A673 (cell line): ENCODE measurements at regions not wholly inside any gene's neighbourhood (a gene's known extent, or its start where the extent isn't known, plus 50 kb on each side); places are given as distances from the start of the nearest gene placed in this dataset.

ENCODE experiments used
- BruUV-seq: library from RNA; stranded (reverse); fragments of 400-500 nt; replicated peaks from 2 replicates; lab custom pipeline; 2021; lab: Mats Ljungman, UMichigan
- CTCF ChIA-PET: fragments of 300-600 bp; sonication (Branson Sonifier 250); formaldehyde crosslinking; loops from one replicate; lab custom pipeline; 2022; ENCODE audit warnings: antibody characterized with exemption; lab: Charles Lee
- POLR2A ChIA-PET: fragments of 300-600 bp; sonication (Branson Sonifier 250); formaldehyde crosslinking; loops from one replicate; lab custom pipeline; 2022; ENCODE audit warnings: antibody characterized with exemption; ENCODE audit not compliant: low non-redundant PET; lab: Charles Lee
- DNase-seq: peaks from one replicate; pipeline ENCODE4 v3.0.0-alpha.2; 2015; ENCODE audit warnings: low spot score
- H3K27ac ChIP-seq: fragments of 200-600 bp; sonication (generic); 2 replicates; pipeline ENCODE4 v1.5.1; 2016; ENCODE audit warnings: mixed run types, low read depth, mild to moderate bottlenecking, mixed read lengths, antibody characterized with exemption, low read length; ENCODE audit not compliant: poor library complexity, severe bottlenecking
- H3K27me3 ChIP-seq: fragments of 200-600 bp; sonication (generic); replicated peaks from 2 replicates; pipeline ENCODE4 v1.6.1; 2017; ENCODE audit warnings: mixed run types, low read depth, mild to moderate bottlenecking, mixed read lengths, antibody characterized with exemption, low read length; ENCODE audit not compliant: insufficient read depth, poor library complexity
- H3K36me3 ChIP-seq: fragments of 200-600 bp; sonication (generic); 2 replicates; pipeline ENCODE4 v1.6.1; 2016; ENCODE audit warnings: mixed run types, mild to moderate bottlenecking, mixed read lengths, antibody characterized with exemption, low read length; ENCODE audit not compliant: insufficient read depth, poor library complexity, severe bottlenecking
- H3K4me1 ChIP-seq: fragments of 200-600 bp; sonication (generic); 2 replicates; pipeline ENCODE4 v1.6.1; 2017; ENCODE audit warnings: mixed run types, mild to moderate bottlenecking, mixed read lengths, antibody characterized with exemption, low read length; ENCODE audit not compliant: insufficient read depth, poor library complexity, severe bottlenecking
- H3K4me3 ChIP-seq: fragments of 200-600 bp; sonication (generic); 2 replicates; pipeline ENCODE4 v1.5.1; 2016; ENCODE audit warnings: low read depth, mixed run types, mild to moderate bottlenecking, mixed read lengths, low read length; ENCODE audit not compliant: poor library complexity, severe bottlenecking
- H3K9me3 ChIP-seq: fragments of 200-600 bp; sonication (generic); 2 replicates; pipeline ENCODE4 v1.6.1; 2016; ENCODE audit warnings: mixed run types, low read depth, mild to moderate bottlenecking, mixed read lengths, antibody characterized with exemption, low read length; ENCODE audit not compliant: poor library complexity, severe bottlenecking
- EZH2 ChIP-seq: fragments of 200-600 bp; sonication (generic); IDR thresholded peaks from 2 replicates; pipeline ENCODE4 v1.6.1; 2017; ENCODE audit warnings: borderline replicate concordance, low read depth, mild to moderate bottlenecking, mixed read lengths, antibody characterized with exemption, low read length; ENCODE audit not compliant: poor library complexity, severe bottlenecking
- intact Hi-C: fragments of 100-400 bp; cut with micrococcal nuclease; formaldehyde crosslinking; loops from one replicate; pipeline ENCODE4 v1.10.0; 2022; ENCODE audit not compliant: unreplicated experiment
- TF ChIP-seq, protein P1 (sequence below): fragments of 300-800, 200-600 bp; sonication (generic); conservative IDR thresholded peaks from 2 replicates; pipeline ENCODE4 v1.5.1; 2017; ENCODE audit warnings: low read depth, mild to moderate bottlenecking, antibody characterized with exemption, low read length, moderate library complexity, mixed read lengths

DNA sequence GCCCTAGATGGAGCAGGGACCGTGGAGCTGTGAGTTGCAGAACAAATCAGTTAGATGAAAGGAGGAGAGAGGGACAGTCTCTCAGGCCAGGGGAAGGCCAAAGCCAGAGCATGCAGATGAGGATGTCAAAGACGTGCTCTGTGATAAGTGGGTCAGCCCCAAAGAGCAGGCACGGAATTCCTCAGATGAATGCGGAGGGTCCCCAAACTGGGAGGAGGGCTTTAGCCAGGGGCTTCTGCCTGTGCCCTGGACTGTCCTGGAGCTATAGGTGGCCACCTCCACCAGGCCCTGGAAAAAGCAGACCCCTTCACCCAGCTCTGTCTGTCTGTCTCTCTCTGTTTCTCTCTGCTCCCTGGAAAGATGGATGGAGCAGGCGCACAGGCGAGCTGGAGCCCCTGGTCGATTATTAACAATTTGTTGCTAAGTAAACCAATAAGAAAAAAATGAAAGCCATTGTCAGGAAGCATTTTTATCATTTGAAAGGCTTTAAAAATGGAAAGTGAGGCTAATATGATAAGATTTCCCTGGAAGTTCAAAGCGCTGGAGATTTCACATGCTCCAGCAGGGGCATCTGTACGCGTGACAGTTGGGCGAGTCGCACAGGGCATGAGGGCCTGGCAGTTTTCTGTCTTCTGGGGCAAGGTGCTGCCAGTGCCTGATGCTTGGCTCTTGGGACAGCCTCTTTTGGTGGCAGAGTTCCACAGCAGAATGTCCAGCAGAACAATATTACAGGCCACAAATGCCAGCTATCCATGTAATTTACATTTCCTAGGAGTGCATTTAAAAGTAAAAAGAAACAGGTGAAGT, 241.0 kb downstream of the GLI2 start:
- intact Hi-C loops, result no loop called here
- no peak for TF ChIP-seq EZH2
- TF ChIP-seq, protein P1, sequence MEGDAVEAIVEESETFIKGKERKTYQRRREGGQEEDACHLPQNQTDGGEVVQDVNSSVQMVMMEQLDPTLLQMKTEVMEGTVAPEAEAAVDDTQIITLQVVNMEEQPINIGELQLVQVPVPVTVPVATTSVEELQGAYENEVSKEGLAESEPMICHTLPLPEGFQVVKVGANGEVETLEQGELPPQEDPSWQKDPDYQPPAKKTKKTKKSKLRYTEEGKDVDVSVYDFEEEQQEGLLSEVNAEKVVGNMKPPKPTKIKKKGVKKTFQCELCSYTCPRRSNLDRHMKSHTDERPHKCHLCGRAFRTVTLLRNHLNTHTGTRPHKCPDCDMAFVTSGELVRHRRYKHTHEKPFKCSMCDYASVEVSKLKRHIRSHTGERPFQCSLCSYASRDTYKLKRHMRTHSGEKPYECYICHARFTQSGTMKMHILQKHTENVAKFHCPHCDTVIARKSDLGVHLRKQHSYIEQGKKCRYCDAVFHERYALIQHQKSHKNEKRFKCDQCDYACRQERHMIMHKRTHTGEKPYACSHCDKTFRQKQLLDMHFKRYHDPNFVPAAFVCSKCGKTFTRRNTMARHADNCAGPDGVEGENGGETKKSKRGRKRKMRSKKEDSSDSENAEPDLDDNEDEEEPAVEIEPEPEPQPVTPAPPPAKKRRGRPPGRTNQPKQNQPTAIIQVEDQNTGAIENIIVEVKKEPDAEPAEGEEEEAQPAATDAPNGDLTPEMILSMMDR, result no peak
- no peak overlapping the region for H3K27ac ChIP-seq
- CTCF ChIA-PET, result no interaction called here
- H3K9me3 ChIP-seq, result no peaks in the 10 kb centered on the region
- H3K27me3 ChIP-seq, result no peaks in the 10 kb centered on the region
- no peak for DNase-seq
- POLR2A ChIA-PET, result no interaction called here
- H3K4me3 ChIP-seq, result no peak overlapping the region
- no peaks in the 10 kb centered on the region for H3K36me3 ChIP-seq
- no peaks in the 10 kb centered on the region for H3K4me1 ChIP-seq
- no TSS peak for BruUV-seq

DNA sequence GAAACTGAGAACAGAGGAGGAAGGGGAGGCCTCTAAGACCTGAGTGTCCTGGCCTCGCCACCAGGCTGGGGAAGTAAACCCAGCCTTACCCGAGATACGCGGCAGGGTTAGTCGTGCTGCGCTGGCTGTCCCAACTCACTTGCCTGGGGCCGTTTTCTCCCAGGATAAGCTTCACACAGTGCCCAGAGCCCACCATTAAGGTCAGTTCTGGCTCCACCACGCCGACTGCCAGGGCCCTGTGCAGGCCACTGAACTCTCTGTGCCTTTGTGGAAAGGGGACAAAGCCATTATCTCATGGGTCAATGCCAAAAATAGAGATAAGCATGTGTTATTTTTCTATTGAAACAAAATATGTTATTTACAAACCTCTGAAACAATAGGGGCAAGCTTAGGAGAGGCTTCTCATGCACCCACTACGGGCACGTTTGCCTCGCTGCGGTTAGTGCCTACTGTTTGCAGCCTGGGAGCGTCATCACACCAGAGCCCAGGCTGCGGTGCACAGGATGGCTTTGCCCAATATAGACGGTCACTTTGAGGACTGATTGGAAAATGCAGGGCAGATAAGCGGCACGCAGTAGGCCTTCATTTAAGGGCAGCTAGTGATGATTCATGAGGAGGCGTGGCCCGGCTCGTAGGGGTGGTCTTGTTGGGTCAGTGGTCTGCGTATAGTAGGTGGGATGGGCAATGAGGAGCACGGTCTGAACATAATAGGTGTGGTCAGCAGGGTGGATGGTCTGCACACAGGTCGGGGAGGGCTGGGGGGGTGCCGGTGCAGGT, 242.1 kb downstream of the GLI2 start:
- POLR2A ChIA-PET, result no interaction called here
- CTCF ChIA-PET, result no interaction called here
- no peak for DNase-seq

DNA sequence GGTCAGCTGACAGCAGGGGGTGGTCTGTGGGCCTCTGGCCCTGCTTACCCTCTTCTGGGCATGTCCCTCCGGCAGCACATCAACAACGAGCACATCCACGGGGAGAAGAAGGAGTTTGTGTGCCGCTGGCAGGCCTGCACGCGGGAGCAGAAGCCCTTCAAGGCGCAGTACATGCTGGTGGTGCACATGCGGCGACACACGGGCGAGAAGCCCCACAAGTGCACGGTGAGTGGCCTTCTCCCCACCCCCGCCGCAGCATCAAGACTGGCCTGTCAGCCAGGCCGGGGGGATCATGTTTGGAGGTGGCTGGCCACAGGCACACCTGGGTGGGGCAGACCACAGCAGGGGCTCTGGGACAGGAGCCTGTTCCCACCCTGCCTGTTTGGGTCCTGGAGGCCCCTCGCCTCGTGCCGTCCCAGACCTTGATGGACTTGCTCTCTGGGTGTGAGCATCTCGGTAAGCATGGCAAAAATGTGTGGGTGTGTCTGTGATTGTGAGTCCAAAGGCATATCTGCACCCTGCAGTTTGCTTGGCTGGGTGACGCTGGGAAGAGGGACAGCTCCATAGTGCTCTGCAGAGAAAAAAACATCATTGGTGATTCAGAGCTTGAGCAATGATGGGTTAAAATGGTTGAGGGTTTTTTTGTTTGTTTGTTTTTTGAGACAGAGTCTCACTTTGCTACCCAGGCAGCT, 242.8 kb downstream of the GLI2 start:
- Histone ChIP-seq H3K9me3 (no peaks in the 10 kb centered on the region), H3K36me3 (no peaks in the 10 kb centered on the region), H3K4me3 (no peak overlapping the region), H3K27ac (no peak overlapping the region), H3K27me3 (no peaks in the 10 kb centered on the region), H3K4me1 (no peaks in the 10 kb centered on the region)
- TF ChIP-seq, protein P1, result no peak
- TF ChIP-seq EZH2, result no peak
- BruUV-seq, result no TSS peak
- POLR2A ChIA-PET, result no interaction called here
- intact Hi-C loops, result no loop called here
- CTCF ChIA-PET, result no interaction called here
- no peak for DNase-seq

More for the DNA sequence above, 242.1 kb downstream of the GLI2 start:
- no peak overlapping the region for H3K4me3 ChIP-seq
- intact Hi-C loops, result no loop called here
- BruUV-seq, result no TSS peak
- no peaks in the 10 kb centered on the region for H3K9me3 ChIP-seq
- TF ChIP-seq EZH2, result no peak
- TF ChIP-seq, protein P1, result no peak
- no peaks in the 10 kb centered on the region for H3K4me1 ChIP-seq
- H3K36me3 ChIP-seq, result no peaks in the 10 kb centered on the region
- H3K27me3 ChIP-seq, result no peaks in the 10 kb centered on the region
- no peak overlapping the region for H3K27ac ChIP-seq
